Stimulated activated CD4-positive, alpha-beta T cell treated with anti-CD3 and anti-CD28 coated beads, TNF-alpha, amount 100 ng/mL, for 24 hours (primary cell): ENCODE measurements at regions not wholly inside any gene's neighbourhood (a gene's known extent, or its start where the extent isn't known, plus 50 kb on each side); places are given as distances from the start of the nearest gene placed in this dataset.
"Not testable (repeated sequence)": the region's sequence is repeated elsewhere in the genome, so short reads cannot be mapped to it uniquely, and the experiment has no call there.

Experiments
- DNase-seq, 3 experiments: peaks; one replicate each; pipeline ENCODE4 v3.0.0-alpha.2; 2020; ENCODE audit warnings: low read depth in 3 of 3

GRCh38 chr1:166490437-166490991, 323.7 kb upstream of the FAM78B start:
- DNase-seq, result no peak

GRCh38 chr1:166493765-166494164, 327.0 kb upstream of the FAM78B start:
- DNase-seq, result not testable (repeated sequence)

GRCh38 chr1:166507347-166507746, 331.9 kb upstream of the POGK start:
- DNase-seq, result no peak

GRCh38 chr1:166511761-166512160, 327.5 kb upstream of the POGK start:
- DNase-seq, result no peak

- DNase-seq, result no peak
Observed at GRCh38 chr1:166514067-166514466, 325.2 kb upstream of the POGK start.

- no peak for DNase-seq
Observed at GRCh38 chr1:166527752-166528151, 311.5 kb upstream of the POGK start.

- no peak for DNase-seq
Observed at GRCh38 chr1:166538646-166539045, 300.6 kb upstream of the POGK start.

GRCh38 chr1:166544036-166544435, 295.2 kb upstream of the POGK start:
- DNase-seq, result no peak

GRCh38 chr1:166544561-166544960, 294.7 kb upstream of the POGK start:
- no peak for DNase-seq

- no peak for DNase-seq
Observed at GRCh38 chr1:166552706-166553105, 286.6 kb upstream of the POGK start.

- DNase-seq, result no peak
Observed at GRCh38 chr1:166570954-166571353, 268.3 kb upstream of the POGK start.

GRCh38 chr1:166573199-166573598, 266.1 kb upstream of the POGK start:
- no peak for DNase-seq

GRCh38 chr1:166579557-166580501, 259.4 kb upstream of the POGK start:
- no peak for DNase-seq

GRCh38 chr1:166588741-166589140, 250.5 kb upstream of the POGK start:
- DNase-seq, result no peak

- DNase-seq, result no peak
Observed at GRCh38 chr1:166590161-166590560, 249.1 kb upstream of the POGK start.

- DNase-seq, result no peak
Observed at GRCh38 chr1:166594646-166595045, 244.6 kb upstream of the POGK start.

GRCh38 chr1:166597516-166597915, 241.8 kb upstream of the POGK start:
- no peak for DNase-seq

GRCh38 chr1:166600574-166600973, 238.7 kb upstream of the POGK start:
- no peak for DNase-seq

- no peak for DNase-seq
Observed at GRCh38 chr1:166601650-166602278, 237.5 kb upstream of the POGK start.

- not testable (repeated sequence) for DNase-seq
Observed at GRCh38 chr1:166602801-166603200, 236.5 kb upstream of the POGK start.

GRCh38 chr1:166603296-166603695, 236.0 kb upstream of the POGK start:
- no peak for DNase-seq

- no peak for DNase-seq
Observed at GRCh38 chr1:166605137-166605536, 234.1 kb upstream of the POGK start.

- DNase-seq, result no peak
Observed at GRCh38 chr1:166612886-166613285, 226.4 kb upstream of the POGK start.
